Small intestine (tissue), 7 donors: ENCODE measurements at regions not wholly inside any gene's neighbourhood (a gene's known extent, or its start where the extent isn't known, plus 50 kb on each side); places are given as distances from the start of the nearest gene placed in this dataset.
"Not testable (repeated sequence)": the region's sequence is repeated elsewhere in the genome, so short reads cannot be mapped to it uniquely, and the experiment has no call there.

Source experiments
- DNase-seq, 2 donors: peaks; one replicate each; pipeline versions ENCODE4 v3.0.0 to v3.0.0-alpha.2; 2013
- FAIRE-seq: peaks from 2 replicates; lab custom pipeline; 2012; peaks lifted over from hg19 to GRCh38; lab: Jason Lieb, UNC
- H3K27ac ChIP-seq, 3 donors: one replicate each; pipeline ENCODE4 v1.5.1; 2013; ENCODE audit warnings: low read length in 2 of 3, mild to moderate bottlenecking in 2 of 3, control low read depth in 1 of 3, inconsistent platforms in 1 of 3, low read depth in 1 of 3, moderate library complexity in 1 of 3
- H3K27me3 ChIP-seq, 3 donors: one replicate each; pipeline ENCODE4 v1.6.1; 2013; ENCODE audit warnings: low read length in 3 of 3, inconsistent platforms in 1 of 3; ENCODE audit not compliant: control insufficient read depth in 3 of 3, insufficient read depth in 3 of 3
- H3K36me3 ChIP-seq, 3 donors: one replicate each; pipeline ENCODE4 v1.6.1; 2013; ENCODE audit warnings: low read length in 3 of 3, inconsistent platforms in 1 of 3, low read depth in 1 of 3, mild to moderate bottlenecking in 1 of 3, moderate library complexity in 1 of 3; ENCODE audit not compliant: control insufficient read depth in 3 of 3, insufficient read depth in 2 of 3
- H3K4me1 ChIP-seq, 3 donors: one replicate each; pipeline ENCODE4 v1.6.1; 2013; ENCODE audit warnings: low read length in 2 of 3, inconsistent platforms in 1 of 3, low read depth in 1 of 3, mild to moderate bottlenecking in 1 of 3, moderate library complexity in 1 of 3; ENCODE audit not compliant: control insufficient read depth in 3 of 3, insufficient read depth in 2 of 3
- H3K4me3 ChIP-seq, 3 donors: one replicate each; pipeline ENCODE4 v1.5.1; 2013; ENCODE audit warnings: low read length in 3 of 3, control low read depth in 1 of 3, inconsistent platforms in 1 of 3, low read depth in 1 of 3, mild to moderate bottlenecking in 1 of 3, moderate library complexity in 1 of 3
- H3K9me3 ChIP-seq, 2 donors: one replicate each; pipeline ENCODE4 v1.6.1; 2013; ENCODE audit warnings: low read depth in 1 of 2, low read length in 1 of 2; ENCODE audit not compliant: control insufficient read depth in 2 of 2, insufficient read depth in 1 of 2
- WGBS, 3 donors: extraction: QIAGEN DNeasy Blood & Tissue Kit; methylation state at CpG; one replicate each; pipeline ENCODE4 v1.1.7; 2013; 5-methylcytosine and 5-hydroxymethylcytosine counted together
- donor health status: healthy with polysubstance abuse.
- donor health status: control.
- donor health status: control.
- donor health status: Bipolar disorder and iron deficiency.
- donor health status: healthy.

DNA sequence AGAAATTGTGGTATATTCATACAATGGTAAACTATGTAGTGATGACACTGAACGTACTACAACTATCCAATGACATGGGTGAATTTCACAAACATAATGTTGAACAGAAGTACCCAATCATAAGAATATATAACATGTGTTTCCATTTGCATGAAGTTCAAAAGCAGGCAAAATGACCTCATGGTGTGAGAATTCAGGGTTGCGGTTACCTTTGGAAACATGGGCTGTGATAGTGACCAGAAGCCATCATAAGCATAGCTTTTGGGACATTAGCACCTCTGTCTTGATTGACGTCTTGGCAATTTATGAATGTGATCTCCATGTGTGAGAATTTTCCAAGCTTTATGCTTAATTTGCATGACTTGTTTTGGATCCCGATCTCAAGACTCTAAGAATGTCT lies 500.1 kb upstream of the JAG1 start:
- no peaks in the 10 kb centered on the region for H3K9me3 ChIP-seq
- no peaks in the 10 kb centered on the region for H3K27me3 ChIP-seq
- FAIRE-seq (no peak), DNase-seq (no peak)
- H3K4me1 ChIP-seq: no peaks in the 10 kb centered on the region
- H3K4me3 ChIP-seq: no peak overlapping the region
- no peaks in the 10 kb centered on the region for H3K36me3 ChIP-seq
- 90 to 93% (median 92%) methylated on average over 4 of the region's 4 CpGs for WGBS, 3 donors
- no peak overlapping the region for H3K27ac ChIP-seq

- WGBS, 3 donors: 82 to 91% (median 84%) methylated on average over 5 of the region's 5 CpGs
- FAIRE-seq (no peak), DNase-seq (no peak)
- Histone ChIP-seq H3K4me3 (no peak overlapping the region), H3K9me3 (no peaks in the 10 kb centered on the region), H3K4me1 (no peaks in the 10 kb centered on the region), H3K27me3 (no peaks in the 10 kb centered on the region), H3K27ac (no peak overlapping the region), H3K36me3 (no peaks in the 10 kb centered on the region)
Observed at GRCh38 chr20:11174861-11175260, 501.1 kb upstream of the JAG1 start.

DNA sequence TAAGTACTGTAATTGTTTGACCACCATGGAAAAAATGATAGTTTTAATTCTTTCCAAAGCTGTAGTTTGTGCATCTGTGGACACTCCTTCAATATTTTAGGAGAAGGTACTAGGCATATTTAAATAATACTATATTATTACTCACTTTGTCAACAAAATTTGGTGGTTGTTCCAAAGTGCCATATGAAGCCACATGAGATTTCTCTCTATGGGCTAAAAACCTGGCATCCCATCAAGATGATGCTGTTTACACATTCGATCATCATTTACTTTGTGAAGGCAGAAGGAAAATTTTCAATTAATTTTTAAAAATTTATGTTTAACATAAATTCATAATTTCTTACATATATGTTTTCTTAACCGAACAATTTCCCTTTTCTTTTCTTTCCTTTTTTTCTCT lies 502.6 kb upstream of the JAG1 start:
- no peak for FAIRE-seq
- no peaks in the 10 kb centered on the region for H3K4me1 ChIP-seq
- no peaks in the 10 kb centered on the region for H3K27me3 ChIP-seq
- no peak overlapping the region for H3K27ac ChIP-seq
- H3K4me3 ChIP-seq: no peak overlapping the region
- H3K9me3 ChIP-seq: peaks cover 0 to 5% of the 10 kb centered on the region in 2 donors
- H3K36me3 ChIP-seq: no peaks in the 10 kb centered on the region
- WGBS, 3 donors: 89 to 96% (median 92%) methylated on average over 2 of the region's 2 CpGs
- DNase-seq: no peak

GRCh38 chr20:11178946-11179654 lies 505.3 kb upstream of the JAG1 start:
- H3K27me3 ChIP-seq: no peaks in the 10 kb centered on the region
- FAIRE-seq (no peak), DNase-seq (peak in 1 of 2 donors; percentile 20)
- no peak overlapping the region for H3K27ac ChIP-seq
- no peaks in the 10 kb centered on the region for H3K36me3 ChIP-seq
- 73 to 78% (median 75%) methylated on average over 3 of the region's 3 CpGs for WGBS, 3 donors
- peaks cover 0 to 5% of the 10 kb centered on the region in 2 donors for H3K9me3 ChIP-seq
- H3K4me1 ChIP-seq: no peaks in the 10 kb centered on the region
- no peak overlapping the region for H3K4me3 ChIP-seq

GRCh38 chr20:11180186-11180585 lies 506.4 kb upstream of the JAG1 start:
- H3K27ac ChIP-seq: no peak overlapping the region
- FAIRE-seq: no peak

DNA sequence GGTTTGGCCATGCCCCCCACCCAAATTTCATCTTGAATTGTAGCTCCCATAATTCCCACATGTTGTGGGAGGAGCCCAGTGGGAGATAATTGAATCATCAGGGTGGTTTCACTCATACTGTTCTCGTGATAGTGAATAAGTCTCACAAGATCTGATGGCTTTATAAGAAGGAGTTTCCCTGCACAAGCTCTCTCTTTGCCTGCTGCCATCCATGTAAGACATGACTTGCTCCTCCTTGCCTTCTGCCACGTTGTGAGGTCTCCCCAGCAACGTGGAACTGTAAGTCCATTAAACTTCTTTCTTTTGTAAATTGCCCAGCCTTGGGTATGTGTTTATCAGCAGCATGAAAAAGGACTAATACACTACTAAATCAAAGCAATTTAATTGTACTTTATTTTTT lies 507.3 kb upstream of the JAG1 start:
- not testable (repeated sequence) for H3K27me3 ChIP-seq, H3K4me1 ChIP-seq, H3K27ac ChIP-seq, FAIRE-seq, DNase-seq, H3K36me3 ChIP-seq, H3K9me3 ChIP-seq, H3K4me3 ChIP-seq
- WGBS, 3 donors: 77 to 83% (median 80%) methylated on average over 3 of the region's 3 CpGs

More at GRCh38 chr20:11180186-11180585, 506.4 kb upstream of the JAG1 start:
- Histone ChIP-seq H3K27me3 (no peaks in the 10 kb centered on the region), H3K4me1 (no peaks in the 10 kb centered on the region), H3K36me3 (no peaks in the 10 kb centered on the region), H3K9me3 (peaks cover 0 to 5% of the 10 kb centered on the region in 2 donors), H3K4me3 (no peak overlapping the region)
- DNase-seq: no peak

- no peaks in the 10 kb centered on the region for H3K36me3 ChIP-seq
- no peak for FAIRE-seq
- H3K4me1 ChIP-seq: no peaks in the 10 kb centered on the region
Observed at GRCh38 chr20:11181966-11182365, 508.2 kb upstream of the JAG1 start.

GRCh38 chr20:11182720-11183119 lies 508.9 kb upstream of the JAG1 start:
- WGBS, 3 donors: 75 to 91% (median 78%) methylated on average over 1 of the region's 1 CpG
- DNase-seq (peak in 1 of 2 donors; percentile 41), FAIRE-seq (no peak)
- H3K27ac ChIP-seq: no peak overlapping the region
- H3K4me3 ChIP-seq: no peak overlapping the region
- H3K27me3 ChIP-seq: no peaks in the 10 kb centered on the region
- H3K36me3 ChIP-seq: no peaks in the 10 kb centered on the region
- peaks cover 0 to 5% of the 10 kb centered on the region in 2 donors for H3K9me3 ChIP-seq
- H3K4me1 ChIP-seq: no peaks in the 10 kb centered on the region

More at GRCh38 chr20:11181966-11182365, 508.2 kb upstream of the JAG1 start:
- H3K27me3 ChIP-seq: no peaks in the 10 kb centered on the region
- no peak overlapping the region for H3K4me3 ChIP-seq
- 92 to 97% (median 92%) methylated on average over 3 of the region's 3 CpGs for WGBS, 3 donors
- DNase-seq: no peak
- H3K9me3 ChIP-seq: peaks cover 0 to 5% of the 10 kb centered on the region in 2 donors
- no peak overlapping the region for H3K27ac ChIP-seq
